GM23338 (cell line): ENCODE measurements at regions not wholly inside any gene's neighbourhood (a gene's known extent, or its start where the extent isn't known, plus 50 kb on each side); places are given as distances from the start of the nearest gene placed in this dataset.

Experiments used
- ATAC-seq: fragments of 200-7000 bp; cut with Tn5 transposase; 3 replicates; pipeline ENCODE4 v1.9.1; 2020
- DNase-seq: peaks from one replicate; pipeline ENCODE4 v3.0.0-alpha.2; 2015; ENCODE audit warnings: low spot score
- H2AFZ ChIP-seq: fragments of 200-600 bp; sonication (generic); 2 replicates; pipeline ENCODE4 v1.8.0; 2016; ENCODE audit warnings: antibody characterized with exemption, mild to moderate bottlenecking, moderate library complexity
- H3F3A ChIP-seq: fragments of 200-600 bp; sonication (generic); replicated peaks from 2 replicates; pipeline ENCODE4 v1.8.0; 2017; ENCODE audit warnings: antibody characterized with exemption, mixed run types, low read depth
- H3K27ac ChIP-seq: fragments of 200-600 bp; sonication (generic); 2 replicates; pipeline ENCODE4 v1.6.1; 2016; ENCODE audit warnings: low read depth
- H3K27me3 ChIP-seq: fragments of 200-600 bp; sonication (generic); 2 replicates; pipeline ENCODE4 v1.8.0; 2016; ENCODE audit warnings: mild to moderate bottlenecking, mixed run types, moderate library complexity; ENCODE audit not compliant: insufficient read depth
- H3K36me3 ChIP-seq: fragments of 200-600 bp; sonication (generic); 2 replicates; pipeline ENCODE4 v1.8.0; 2016; ENCODE audit warnings: mild to moderate bottlenecking; ENCODE audit not compliant: insufficient read depth
- H3K4me1 ChIP-seq: fragments of 200-600 bp; sonication (generic); 2 replicates; pipeline ENCODE4 v1.8.0; 2016; ENCODE audit warnings: mild to moderate bottlenecking, moderate library complexity; ENCODE audit not compliant: insufficient read depth
- H3K4me2 ChIP-seq: fragments of 200-600 bp; sonication (generic); 2 replicates; pipeline ENCODE4 v1.7.1; 2017; ENCODE audit warnings: mixed run types
- H3K4me3 ChIP-seq: fragments of 200-600 bp; sonication (generic); 2 replicates; pipeline ENCODE4 v1.6.1; 2016; ENCODE audit warnings: mixed run types
- H3K79me2 ChIP-seq: fragments of 200-600 bp; sonication (generic); replicated peaks from 2 replicates; pipeline ENCODE4 v1.8.0; 2017; ENCODE audit warnings: mild to moderate bottlenecking; ENCODE audit not compliant: insufficient read depth
- H3K9me2 ChIP-seq: fragments of 200-600 bp; sonication (generic); 2 replicates; pipeline ENCODE4 v1.8.0; 2017; ENCODE audit not compliant: insufficient read depth
- H4K20me1 ChIP-seq: fragments of 200-600 bp; sonication (generic); replicated peaks from 2 replicates; pipeline ENCODE4 v1.8.0; 2017; ENCODE audit warnings: mild to moderate bottlenecking; ENCODE audit not compliant: insufficient read depth
- H3K27ac Mint-ChIP-seq: 2 replicates; pipeline ENCODE4 v1.8.0; 2020; ENCODE audit warnings: inconsistent platforms, mild to moderate bottlenecking, moderate library complexity, mixed read lengths
- H3K27me3 Mint-ChIP-seq: 3 replicates; pipeline ENCODE4 v1.8.0; 2022; ENCODE audit warnings: low read depth, mild to moderate bottlenecking, moderate library complexity, mixed read lengths, inconsistent platforms; ENCODE audit not compliant: insufficient read depth, poor library complexity
- H3K36me3 Mint-ChIP-seq: 3 replicates; pipeline ENCODE4 v1.8.0; 2021; ENCODE audit warnings: low read depth, mild to moderate bottlenecking, inconsistent platforms, moderate library complexity, mixed read lengths
- H3K4me1 Mint-ChIP-seq: 3 replicates; pipeline ENCODE4 v1.8.0; 2020; ENCODE audit warnings: mild to moderate bottlenecking, inconsistent platforms, mixed read lengths
- H3K4me3 Mint-ChIP-seq: 3 replicates; pipeline ENCODE4 v1.8.0; 2021; ENCODE audit warnings: moderate library complexity, mild to moderate bottlenecking, inconsistent platforms, mixed read lengths
- H3K9me3 Mint-ChIP-seq: 3 replicates; pipeline ENCODE4 v1.8.0; 2020; ENCODE audit warnings: moderate library complexity, mild to moderate bottlenecking, inconsistent platforms, mixed read lengths
- CREB1 ChIP-seq: fragments of 250-450 bp; sonication (Bioruptor Pico); IDR thresholded peaks from 2 replicates; pipeline ENCODE4 v1.5.0; 2020; ENCODE audit warnings: low read depth, mild to moderate bottlenecking, moderate library complexity
- CTCF ChIP-seq, 2 experiments: fragments of 200-600 bp in 1 of 2; sonication (generic) in 1 of 2; conservative IDR thresholded peaks; 2 replicates each; pipeline versions ENCODE4 v1.5.1 to v1.6.1; 2016 to 2017; ENCODE audit warnings: antibody characterized with exemption in 2 of 2, low read depth in 2 of 2, mild to moderate bottlenecking in 2 of 2, moderate library complexity in 1 of 2
- EZH2phosphoT487 ChIP-seq: fragments of 200-600 bp; sonication (generic); IDR thresholded peaks from one replicate; pipeline ENCODE4 v1.8.1; 2018; ENCODE audit warnings: antibody characterized with exemption; ENCODE audit not compliant: unreplicated experiment
- REST ChIP-seq: IDR thresholded peaks from one replicate; pipeline ENCODE4 v1.6.1; 2018; ENCODE audit warnings: antibody characterized with exemption; ENCODE audit not compliant: unreplicated experiment
- STAT1 ChIP-seq: IDR thresholded peaks from one replicate; pipeline ENCODE4 v1.6.1; 2016; ENCODE audit warnings: antibody characterized with exemption; ENCODE audit not compliant: unreplicated experiment
- ZNF114 ChIP-seq: fragments of 250-450 bp; sonication (Bioruptor Pico); IDR thresholded peaks from 2 replicates; pipeline ENCODE4 v1.5.0; 2020; ENCODE audit warnings: mild to moderate bottlenecking, moderate library complexity
- ZNF331 ChIP-seq: fragments of 250-450 bp; sonication (Bioruptor Pico); IDR thresholded peaks from 2 replicates; pipeline ENCODE4 v1.5.0; 2020; ENCODE audit warnings: low read depth, mild to moderate bottlenecking, moderate library complexity

GRCh38 chr2:128695646-128696220 is 377.1 kb upstream of the HS6ST1 start:
- H3K36me3 Mint-ChIP-seq = no peaks in the 10 kb centered on the region; the same call in 2 of the 3 replicates

GRCh38 chr2:128696421-128696820 is 377.8 kb upstream of the HS6ST1 start:
- Histone ChIP-seq H3K4me3 (no peak overlapping the region), H3K27ac (no peak overlapping the region), H3K4me2 (no peak overlapping the region), H3K27me3 (no peaks in the 10 kb centered on the region), H2AFZ (peak overlapping the region; percentile 18; the same call in 1 of the 2 replicates), H3K9me2 (no peaks in the 10 kb centered on the region), H3K79me2 (no peaks in the 10 kb centered on the region), H3K36me3 (no peaks in the 10 kb centered on the region), H4K20me1 (no peaks in the 10 kb centered on the region), H3F3A (no peaks in the 10 kb centered on the region), H3K4me1 (no peaks in the 10 kb centered on the region)
- Mint-ChIP-seq H3K4me3 (no peak overlapping the region), H3K4me1 (peaks cover 3% of the 10 kb centered on the region; the same call in 2 of the 3 replicates), H3K27me3 (peaks cover 2% of the 10 kb centered on the region), H3K36me3 (no peaks in the 10 kb centered on the region; the same call in 2 of the 3 replicates), H3K9me3 (peaks cover 10% of the 10 kb centered on the region), H3K27ac (no peak overlapping the region)
- TF ChIP-seq EZH2phosphoT487 (no peak), ZNF114 (CRISPR knock-in tag) (no peak), ZNF331 (no peak), CREB1 (CRISPR knock-in tag) (no peak), REST (no peak), CTCF (conservative IDR thresholded peaks at IDR 0.05; ENCODE audit: low read depth in 2 of 2) (no peak)
- no peak for DNase-seq
- ATAC-seq = no peak

More at GRCh38 chr2:128695646-128696220, 377.1 kb upstream of the HS6ST1 start:
- Histone ChIP-seq H3K4me1 (no peaks in the 10 kb centered on the region), H2AFZ (peak overlapping the region; percentile 18; the same call in 1 of the 2 replicates), H3K36me3 (no peaks in the 10 kb centered on the region), H3K4me2 (no peak overlapping the region), H3K27me3 (no peaks in the 10 kb centered on the region), H3K27ac (no peak overlapping the region), H3K79me2 (no peaks in the 10 kb centered on the region), H4K20me1 (no peaks in the 10 kb centered on the region), H3K9me2 (no peaks in the 10 kb centered on the region), H3F3A (no peaks in the 10 kb centered on the region), H3K4me3 (no peak overlapping the region)
- Mint-ChIP-seq H3K4me3 (no peak overlapping the region), H3K4me1 (peaks cover 4% of the 10 kb centered on the region; the same call in 2 of the 3 replicates), H3K27ac (no peak overlapping the region), H3K27me3 (peaks cover 4% of the 10 kb centered on the region), H3K9me3 (peaks cover 13% of the 10 kb centered on the region)
- ATAC-seq (no peak), DNase-seq (no peak)
- TF ChIP-seq REST (no peak), STAT1 (no peak)
